NCI-H146 treated with DMSO at 0.1 percent for 48 hours (cell line): ENCODE measurements at regions not wholly inside any gene's neighbourhood (a gene's known extent, or its start where the extent isn't known, plus 50 kb on each side); places are given as distances from the start of the nearest gene placed in this dataset.

Source experiments
- DNase-seq: peaks from one replicate; lab custom pipeline; 2025; ENCODE audit not compliant: unreplicated experiment; lab: John Stamatoyannopoulos, UW

GRCh38 chr3:124429129-124429815 is 301.0 kb upstream of the UMPS start:
- peak; percentile 72 for DNase-seq

GRCh38 chr3:124431331-124431994 is 298.8 kb upstream of the UMPS start:
- DNase-seq = no peak

GRCh38 chr3:124434176-124434575 is 296.1 kb upstream of the UMPS start:
- no peak for DNase-seq

- no peak for DNase-seq
These were observed 294.8 kb upstream of the UMPS start for GRCh38 chr3:124435467-124435866.

- DNase-seq = no peak
These were observed 291.4 kb upstream of the UMPS start for GRCh38 chr3:124438813-124439212.

GRCh38 chr3:124439603-124440002 is 290.6 kb upstream of the UMPS start:
- no peak for DNase-seq

GRCh38 chr3:124441766-124442165 is 288.5 kb upstream of the UMPS start:
- DNase-seq = no peak

GRCh38 chr3:124442463-124442862 is 287.8 kb upstream of the UMPS start:
- DNase-seq = no peak

GRCh38 chr3:124443446-124443845 is 286.8 kb upstream of the UMPS start:
- no peak for DNase-seq

GRCh38 chr3:124444075-124444474 is 286.2 kb upstream of the UMPS start:
- DNase-seq = no peak

GRCh38 chr3:124444896-124445295 is 285.4 kb upstream of the UMPS start:
- DNase-seq = no peak

GRCh38 chr3:124447845-124448244 is 282.4 kb upstream of the UMPS start:
- DNase-seq = no peak

- DNase-seq = no peak
These were observed 281.3 kb upstream of the UMPS start for GRCh38 chr3:124448954-124449353.

- no peak for DNase-seq
These were observed 279.9 kb upstream of the UMPS start for GRCh38 chr3:124450366-124450765.

- DNase-seq = no peak
These were observed 278.5 kb upstream of the UMPS start for GRCh38 chr3:124451630-124452317.

- DNase-seq = no peak
These were observed 277.1 kb upstream of the UMPS start for GRCh38 chr3:124453189-124453588.

- no peak for DNase-seq
These were observed 274.4 kb upstream of the UMPS start for GRCh38 chr3:124455891-124456290.

- no peak for DNase-seq
These were observed 273.7 kb upstream of the UMPS start for GRCh38 chr3:124456506-124456905.

GRCh38 chr3:124459678-124460077 is 270.6 kb upstream of the UMPS start:
- DNase-seq = no peak

- no peak for DNase-seq
These were observed 269.1 kb upstream of the UMPS start for GRCh38 chr3:124461126-124461525.

- DNase-seq = no peak
These were observed 268.2 kb upstream of the UMPS start for GRCh38 chr3:124461838-124462632.
